ENCODE measurements at regions not wholly inside any gene's neighbourhood (a gene's known extent, or its start where the extent isn't known, plus 50 kb on each side); places are given as distances from the start of the nearest gene placed in this dataset.

GRCh38 chr1:177444997-177445746 is 274.4 kb downstream of the BRINP2 start:
- Mint-ChIP-seq H3K9me3 (no peaks in the 10 kb centered on the region), H3K27me3 (no peaks in the 10 kb centered on the region), H3K27ac (no peak overlapping the region), H3K36me3 (ENCODE audit: low read depth) (no peaks in the 10 kb centered on the region), H3K4me3 (no peak overlapping the region), H3K4me1 (no peaks in the 10 kb centered on the region)
- CTCF ChIA-PET: no interaction called here
- intact Hi-C loops (cut with micrococcal nuclease): no loop called here
- TF ChIP-seq CTCF (IDR thresholded peaks at IDR 0.05): no peak
- POLR2A ChIA-PET: no interaction called here
- ATAC-seq (ENCODE audit: low read depth) (no peak), DNase-seq (no peak)

- no peaks in the 10 kb centered on the region for H3K27me3 Mint-ChIP-seq
- DNase-seq: no peak
- intact Hi-C loops (cut with micrococcal nuclease): no loop called here
- CTCF ChIA-PET: no interaction called here
- no peaks in the 10 kb centered on the region for H3K36me3 Mint-ChIP-seq (ENCODE audit: low read depth)
- POLR2A ChIA-PET: no interaction called here
- no peak for ATAC-seq (ENCODE audit: low read depth)
- H3K4me1 Mint-ChIP-seq: no peaks in the 10 kb centered on the region
- no peak overlapping the region for H3K4me3 Mint-ChIP-seq
- no peak overlapping the region for H3K27ac Mint-ChIP-seq
- H3K9me3 Mint-ChIP-seq: no peaks in the 10 kb centered on the region
- no peak for TF ChIP-seq CTCF (IDR thresholded peaks at IDR 0.05)
Measured at GRCh38 chr1:177443003-177443402, 272.2 kb downstream of the BRINP2 start.

DNA sequence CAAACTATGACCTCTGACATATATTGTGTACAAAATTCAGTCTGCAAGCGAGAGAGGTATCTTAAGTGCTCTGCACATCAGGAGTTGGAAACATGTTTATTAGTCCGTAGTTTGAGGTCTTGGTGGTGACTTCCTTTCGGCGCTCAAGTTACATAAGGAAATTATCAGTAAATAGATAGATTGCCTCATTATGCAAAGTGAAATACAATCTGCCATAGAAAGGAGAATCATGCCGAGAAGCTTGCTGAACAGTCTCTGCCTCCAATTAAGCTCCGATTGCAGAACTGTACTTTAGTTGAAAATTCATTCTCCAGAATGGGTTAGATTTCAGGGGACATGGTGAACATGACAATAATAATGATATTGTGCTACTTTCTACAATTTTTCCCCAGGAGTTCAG is 271.8 kb downstream of the BRINP2 start:
- ATAC-seq (ENCODE audit: low read depth): no peak

DNA sequence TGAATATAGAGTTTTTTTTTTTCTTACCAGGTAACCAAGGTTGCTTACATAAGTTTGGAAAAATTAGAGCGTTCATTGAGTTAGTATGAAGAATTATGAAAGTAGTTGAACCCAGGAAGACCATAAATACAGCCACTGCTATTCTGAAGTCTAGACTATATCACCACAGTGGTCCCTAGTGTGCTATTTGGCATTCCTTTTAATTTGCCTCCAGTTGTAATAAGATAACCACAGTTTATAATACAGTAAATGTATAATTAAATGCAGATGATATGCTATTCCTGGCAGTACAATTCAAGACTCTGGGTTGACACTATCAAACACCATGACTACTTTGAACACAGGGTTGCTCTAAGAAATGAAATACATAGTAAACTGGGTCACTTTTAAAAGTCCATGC is 270.5 kb downstream of the BRINP2 start:
- no peak for TF ChIP-seq CTCF (IDR thresholded peaks at IDR 0.05)
- ATAC-seq (ENCODE audit: low read depth) (no peak), DNase-seq (no peak)
- no peaks in the 10 kb centered on the region for H3K4me1 Mint-ChIP-seq
- no peak overlapping the region for H3K4me3 Mint-ChIP-seq
- no peaks in the 10 kb centered on the region for H3K9me3 Mint-ChIP-seq
- no peak overlapping the region for H3K27ac Mint-ChIP-seq
- no peaks in the 10 kb centered on the region for H3K27me3 Mint-ChIP-seq
- ChIA-PET POLR2A (no interaction called here), CTCF (no interaction called here)
- intact Hi-C loops (cut with micrococcal nuclease): no loop called here
- no peaks in the 10 kb centered on the region for H3K36me3 Mint-ChIP-seq (ENCODE audit: low read depth)

More for the DNA sequence above, 271.8 kb downstream of the BRINP2 start:
- intact Hi-C loops (cut with micrococcal nuclease): no loop called here
- Mint-ChIP-seq H3K9me3 (no peaks in the 10 kb centered on the region), H3K36me3 (ENCODE audit: low read depth) (no peaks in the 10 kb centered on the region), H3K4me1 (no peaks in the 10 kb centered on the region), H3K4me3 (no peak overlapping the region), H3K27me3 (no peaks in the 10 kb centered on the region), H3K27ac (no peak overlapping the region)
- CTCF ChIA-PET: no interaction called here
- no peak for TF ChIP-seq CTCF (IDR thresholded peaks at IDR 0.05)
- POLR2A ChIA-PET: no interaction called here
- no peak for DNase-seq

DNA sequence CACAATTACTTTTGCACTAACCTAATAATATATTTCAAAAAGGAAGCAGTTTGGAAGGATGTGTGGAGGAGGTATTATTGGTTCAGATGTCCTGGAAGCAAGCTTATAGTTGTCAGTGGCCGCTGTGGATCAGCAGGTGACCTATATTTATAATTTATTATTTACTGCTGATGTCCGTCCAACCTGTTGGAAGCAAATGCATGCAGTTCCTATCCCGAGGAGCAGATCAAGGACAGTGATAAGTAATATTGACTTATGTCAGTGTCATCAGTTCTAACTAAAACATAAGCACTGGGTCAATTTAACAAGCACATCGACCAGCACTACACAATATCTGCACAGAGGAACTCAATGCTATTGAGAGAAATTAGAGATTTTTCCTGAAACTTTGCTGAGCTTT is 270.1 kb downstream of the BRINP2 start:
- POLR2A ChIA-PET: no interaction called here
- Mint-ChIP-seq H3K27ac (no peak overlapping the region), H3K9me3 (no peaks in the 10 kb centered on the region), H3K4me3 (no peak overlapping the region), H3K36me3 (ENCODE audit: low read depth) (no peaks in the 10 kb centered on the region), H3K4me1 (no peaks in the 10 kb centered on the region), H3K27me3 (no peaks in the 10 kb centered on the region)
- no peak for TF ChIP-seq CTCF (IDR thresholded peaks at IDR 0.05)
- intact Hi-C loops (cut with micrococcal nuclease): no loop called here
- CTCF ChIA-PET: no interaction called here
- DNase-seq (no peak), ATAC-seq (ENCODE audit: low read depth) (no peak)
